GM19467 (cell line): ENCODE measurements at regions not wholly inside any gene's neighbourhood (a gene's known extent, or its start where the extent isn't known, plus 50 kb on each side); places are given as distances from the start of the nearest gene placed in this dataset.

ENCODE experiments used
- ATAC-seq: cut with Tn5 transposase; IDR thresholded peaks from one replicate; pipeline ENCODE4 v1.9.1; 2021; ENCODE audit warnings: mild to moderate bottlenecking, moderate library complexity; ENCODE audit not compliant: unreplicated experiment

GRCh38 chr11:116132273-116132978 lies 628.2 kb upstream of the CADM1 start:
- ATAC-seq: no peak

- ATAC-seq: no peak
These were observed 625.9 kb upstream of the CADM1 start for GRCh38 chr11:116130122-116130521.

- ATAC-seq: no peak
These were observed 625.2 kb upstream of the CADM1 start for GRCh38 chr11:116129456-116129855.

GRCh38 chr11:116126562-116126961 lies 622.3 kb upstream of the CADM1 start:
- no peak for ATAC-seq

GRCh38 chr11:116124922-116125714 lies 620.9 kb upstream of the CADM1 start:
- no peak for ATAC-seq

GRCh38 chr11:116123739-116124138 lies 619.5 kb upstream of the CADM1 start:
- no peak for ATAC-seq

GRCh38 chr11:116122697-116123472 lies 618.7 kb upstream of the CADM1 start:
- no peak for ATAC-seq

GRCh38 chr11:116119158-116119557 lies 614.9 kb upstream of the CADM1 start:
- ATAC-seq: no peak

GRCh38 chr11:116118138-116118470 lies 613.9 kb upstream of the CADM1 start:
- no peak for ATAC-seq

GRCh38 chr11:116117331-116118137 lies 613.3 kb upstream of the CADM1 start:
- ATAC-seq: no peak

- no peak for ATAC-seq
These were observed 611.6 kb upstream of the CADM1 start for GRCh38 chr11:116115801-116116200.

- ATAC-seq: no peak
These were observed 610.0 kb upstream of the CADM1 start for GRCh38 chr11:116114198-116114651.

GRCh38 chr11:116112087-116112935 lies 608.1 kb upstream of the CADM1 start:
- ATAC-seq: no peak

- ATAC-seq: no peak
These were observed 607.3 kb upstream of the CADM1 start for GRCh38 chr11:116111546-116111945.

GRCh38 chr11:116110802-116111201 lies 606.6 kb upstream of the CADM1 start:
- ATAC-seq: no peak

- ATAC-seq: no peak
These were observed 606.1 kb upstream of the CADM1 start for GRCh38 chr11:116110356-116110755.

- ATAC-seq: no peak
These were observed 605.0 kb upstream of the CADM1 start for GRCh38 chr11:116109228-116109627.

GRCh38 chr11:116108161-116108560 lies 603.9 kb upstream of the CADM1 start:
- ATAC-seq: no peak

- ATAC-seq: no peak
These were observed 603.0 kb upstream of the CADM1 start for GRCh38 chr11:116107229-116107628.
